CD14-positive monocyte (primary cell): ENCODE measurements at regions not wholly inside any gene's neighbourhood (a gene's known extent, or its start where the extent isn't known, plus 50 kb on each side); places are given as distances from the start of the nearest gene placed in this dataset.
"Not testable (repeated sequence)": the region's sequence is repeated elsewhere in the genome, so short reads cannot be mapped to it uniquely, and the experiment has no call there.

ENCODE experiments used
- DNase-seq, 3 donors: peaks; one replicate each; pipeline ENCODE4 v3.0.0-alpha.2; 2011 to 2022
- H2AFZ ChIP-seq: 2 replicates; pipeline ENCODE4 v1.6.0; 2012; ENCODE audit warnings: mild to moderate bottlenecking, low read depth, low read length, inconsistent platforms; ENCODE audit not compliant: insufficient read depth, poor library complexity, severe bottlenecking
- H3K27ac ChIP-seq, 2 donors: 1 replicate in 1 of 2; 2 replicates in 1 of 2; pipeline ENCODE4 v1.5.1; 2012 to 2013; ENCODE audit warnings: low read length in 2 of 2, control low read depth in 1 of 2, inconsistent platforms in 1 of 2, low read depth in 1 of 2, mild to moderate bottlenecking in 1 of 2
- H3K27me3 ChIP-seq, 2 donors: one replicate each; pipeline versions ENCODE4 v1.6.0 to v1.6.1; 2011 to 2013; ENCODE audit warnings: low read length in 2 of 2; ENCODE audit not compliant: control insufficient read depth in 2 of 2, insufficient read depth in 2 of 2
- H3K36me3 ChIP-seq, 2 donors: replicated peaks in 1 of 2; 1 replicate in 1 of 2; 2 replicates in 1 of 2; pipeline versions ENCODE4 v1.5.1 to v1.6.1; 2012 to 2013; ENCODE audit warnings: low read length in 2 of 2, control low read depth in 1 of 2, inconsistent platforms in 1 of 2, mild to moderate bottlenecking in 1 of 2; ENCODE audit not compliant: insufficient read depth in 2 of 2, control insufficient read depth in 1 of 2
- H3K4me1 ChIP-seq, 2 donors: 1 replicate in 1 of 2; 2 replicates in 1 of 2; pipeline versions ENCODE4 v1.5.1 to v1.6.1; 2012 to 2013; ENCODE audit warnings: low read length in 2 of 2, control low read depth in 1 of 2, inconsistent platforms in 1 of 2, mild to moderate bottlenecking in 1 of 2, moderate library complexity in 1 of 2; ENCODE audit not compliant: insufficient read depth in 2 of 2, control insufficient read depth in 1 of 2
- H3K4me2 ChIP-seq: replicated peaks from 2 replicates; pipeline ENCODE3; 2012; ENCODE audit warnings: low read length, moderate library complexity, mild to moderate bottlenecking; ENCODE audit not compliant: poor library complexity, severe bottlenecking; ENCODE audit errors: extremely low read depth
- H3K4me3 ChIP-seq, 3 experiments: fragments of 200-600 bp in 1 of 3; sonication (generic) in 1 of 3; replicated peaks in 1 of 3; 1 replicate in 2 of 3; 2 replicates in 1 of 3; pipeline ENCODE4 v1.5.1; 2011 to 2013; ENCODE audit warnings: low read length in 3 of 3, mild to moderate bottlenecking in 3 of 3, control low read depth in 2 of 3, low read depth in 2 of 3, inconsistent platforms in 1 of 3, moderate library complexity in 1 of 3
- H3K79me2 ChIP-seq: 2 replicates; pipeline ENCODE4 v1.6.0; 2012; ENCODE audit warnings: mild to moderate bottlenecking, control low read depth, inconsistent platforms, low read length, moderate library complexity; ENCODE audit not compliant: insufficient read depth
- H3K9ac ChIP-seq: 2 replicates; pipeline ENCODE4 v1.6.0; 2017; ENCODE audit warnings: low read length, mild to moderate bottlenecking; ENCODE audit not compliant: insufficient read depth, poor library complexity, severe bottlenecking
- H3K9me3 ChIP-seq, 2 donors: replicated peaks in 1 of 2; 1 replicate in 1 of 2; 2 replicates in 1 of 2; pipeline versions ENCODE4 v1.5.1 to v1.6.1; 2012 to 2013; ENCODE audit warnings: low read length in 2 of 2, control low read depth in 1 of 2; ENCODE audit not compliant: control insufficient read depth in 1 of 2, insufficient read depth in 1 of 2
- H4K20me1 ChIP-seq: 2 replicates; pipeline ENCODE4 v1.6.0; 2012; ENCODE audit warnings: mild to moderate bottlenecking, low read length, control low read depth, moderate library complexity; ENCODE audit not compliant: insufficient read depth
- H3K27ac Mint-ChIP-seq, 7 donors: one replicate each; pipeline ENCODE4 v1.8.0; 2020; ENCODE audit warnings: mild to moderate bottlenecking in 7 of 7, mixed read lengths in 7 of 7, moderate library complexity in 6 of 7, inconsistent platforms in 2 of 7
- H3K27me3 Mint-ChIP-seq, 3 donors: one replicate each; pipeline ENCODE4 v1.8.0; 2021 to 2022; ENCODE audit warnings: low read depth in 3 of 3, mild to moderate bottlenecking in 3 of 3, mixed read lengths in 3 of 3, moderate library complexity in 3 of 3, inconsistent platforms in 1 of 3
- H3K36me3 Mint-ChIP-seq, 2 donors: one replicate each; pipeline ENCODE4 v1.8.0; 2020; ENCODE audit warnings: mixed read lengths in 2 of 2, inconsistent platforms in 1 of 2, mild to moderate bottlenecking in 1 of 2
- H3K4me1 Mint-ChIP-seq: one replicate; pipeline ENCODE4 v1.8.0; 2020; ENCODE audit warnings: mild to moderate bottlenecking, mixed read lengths
- H3K4me3 Mint-ChIP-seq, 2 donors: one replicate each; pipeline ENCODE4 v1.8.0; 2020; ENCODE audit warnings: mild to moderate bottlenecking in 2 of 2, mixed read lengths in 2 of 2, moderate library complexity in 1 of 2
- H3K9me3 Mint-ChIP-seq, 7 donors: one replicate each; pipeline ENCODE4 v1.8.0; 2020 to 2022; ENCODE audit warnings: mixed read lengths in 7 of 7, mild to moderate bottlenecking in 6 of 7, moderate library complexity in 6 of 7, inconsistent platforms in 2 of 7
- WGBS: methylation state at CpG from one replicate; pipeline ENCODE4 v1.1.5; 2013; ENCODE audit warnings: missing lambda C conversion rate; ENCODE audit not compliant: insufficient coverage; 5-methylcytosine and 5-hydroxymethylcytosine counted together
- intact Hi-C, 2 donors: fragments of 100-400 bp; cut with micrococcal nuclease; formaldehyde crosslinking; loops; one replicate each; pipeline versions ENCODE4 v1.15.0 to v1.15.1; 2023
- TF ChIP-seq, protein P1 (sequence below): fragments of 200-600 bp; IDR thresholded peaks from one replicate; pipeline ENCODE4 v1.8.0; 2022; ENCODE audit warnings: antibody characterized with exemption, mild to moderate bottlenecking

DNA sequence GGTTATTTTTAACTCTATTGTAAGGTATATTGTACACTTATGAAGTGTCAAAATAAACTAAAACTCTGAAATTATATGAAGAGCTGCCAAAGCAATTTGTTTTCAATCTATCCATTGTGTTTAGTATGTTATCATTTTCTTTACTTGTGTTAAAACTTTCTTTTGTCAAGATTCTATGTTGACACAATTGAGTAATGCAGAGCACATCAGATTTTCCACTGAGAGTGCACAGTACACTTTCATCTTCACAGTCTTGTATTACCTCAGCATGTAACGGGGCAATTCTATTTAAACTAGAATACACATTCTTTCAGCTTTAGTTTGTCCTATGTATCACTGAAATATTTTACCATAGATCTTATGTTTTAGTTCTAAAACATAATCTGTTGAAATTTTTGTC is 304.4 kb upstream of the ZC3H15 start:
- no peak overlapping the region for H2AFZ ChIP-seq
- peaks cover 0 to 12% of the 10 kb centered on the region in 2 donors for H3K9me3 ChIP-seq
- H3K4me3 ChIP-seq = no peak overlapping the region
- no peaks in the 10 kb centered on the region for H3K36me3 ChIP-seq
- intact Hi-C loops = no loop called here
- H3K4me3 Mint-ChIP-seq = no peak overlapping the region
- H3K27ac ChIP-seq = no peak overlapping the region
- peaks cover 0 to 18% (median 8%) of the 10 kb centered on the region in 7 donors for H3K9me3 Mint-ChIP-seq
- H3K4me1 Mint-ChIP-seq = no peaks in the 10 kb centered on the region
- DNase-seq = no peak
- no CpG with 5 or more reads among the region's 1 CpG for WGBS
- no peaks in the 10 kb centered on the region for H3K4me1 ChIP-seq
- H3K79me2 ChIP-seq = no peaks in the 10 kb centered on the region
- no peaks in the 10 kb centered on the region for H3K36me3 Mint-ChIP-seq
- H3K27ac Mint-ChIP-seq = no peak overlapping the region
- no peak overlapping the region for H3K9ac ChIP-seq
- no peak overlapping the region for H3K4me2 ChIP-seq
- H3K27me3 ChIP-seq = no peaks in the 10 kb centered on the region
- no peaks in the 10 kb centered on the region for H4K20me1 ChIP-seq
- no peaks in the 10 kb centered on the region for H3K27me3 Mint-ChIP-seq
- TF ChIP-seq, protein P1, sequence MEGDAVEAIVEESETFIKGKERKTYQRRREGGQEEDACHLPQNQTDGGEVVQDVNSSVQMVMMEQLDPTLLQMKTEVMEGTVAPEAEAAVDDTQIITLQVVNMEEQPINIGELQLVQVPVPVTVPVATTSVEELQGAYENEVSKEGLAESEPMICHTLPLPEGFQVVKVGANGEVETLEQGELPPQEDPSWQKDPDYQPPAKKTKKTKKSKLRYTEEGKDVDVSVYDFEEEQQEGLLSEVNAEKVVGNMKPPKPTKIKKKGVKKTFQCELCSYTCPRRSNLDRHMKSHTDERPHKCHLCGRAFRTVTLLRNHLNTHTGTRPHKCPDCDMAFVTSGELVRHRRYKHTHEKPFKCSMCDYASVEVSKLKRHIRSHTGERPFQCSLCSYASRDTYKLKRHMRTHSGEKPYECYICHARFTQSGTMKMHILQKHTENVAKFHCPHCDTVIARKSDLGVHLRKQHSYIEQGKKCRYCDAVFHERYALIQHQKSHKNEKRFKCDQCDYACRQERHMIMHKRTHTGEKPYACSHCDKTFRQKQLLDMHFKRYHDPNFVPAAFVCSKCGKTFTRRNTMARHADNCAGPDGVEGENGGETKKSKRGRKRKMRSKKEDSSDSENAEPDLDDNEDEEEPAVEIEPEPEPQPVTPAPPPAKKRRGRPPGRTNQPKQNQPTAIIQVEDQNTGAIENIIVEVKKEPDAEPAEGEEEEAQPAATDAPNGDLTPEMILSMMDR = no peak

- intact Hi-C loops, H3K4me3 ChIP-seq, H3K79me2 ChIP-seq, H2AFZ ChIP-seq, H3K27me3 Mint-ChIP-seq, DNase-seq, H4K20me1 ChIP-seq, H3K9ac ChIP-seq, H3K36me3 ChIP-seq, H3K4me1 ChIP-seq, H3K4me2 ChIP-seq, H3K27ac ChIP-seq, H3K27ac Mint-ChIP-seq, H3K36me3 Mint-ChIP-seq, H3K4me1 Mint-ChIP-seq, H3K4me3 Mint-ChIP-seq, H3K27me3 ChIP-seq: not testable (repeated sequence)
- H3K9me3 ChIP-seq = peaks cover 0 to 15% of the 10 kb centered on the region in 2 donors
- WGBS = 97% methylated on average over 4 of the region's 10 CpGs
- H3K9me3 Mint-ChIP-seq = peaks cover 2 to 18% (median 9%) of the 10 kb centered on the region in 7 donors
Observed at GRCh38 chr2:186182366-186182765, 303.7 kb upstream of the ZC3H15 start.
